ENCODE measurements at regions not wholly inside any gene's neighbourhood (a gene's known extent, or its start where the extent isn't known, plus 50 kb on each side); places are given as distances from the start of the nearest gene placed in this dataset.

GRCh38 chr20:12928358-12928754 is 80.4 kb upstream of the SPTLC3 start:
- H3K4me3 ChIP-seq (ENCODE audit: low read depth, low read length) = no peak overlapping the region
- peak; percentile 33 for DNase-seq (ENCODE audit: low read depth, low spot score)
- in situ Hi-C loops (cut with HindIII; ENCODE audit: low sequenced_read_pairs) = no loop called here
- no peak for TF ChIP-seq CTCF (IDR thresholded peaks at IDR 0.05; ENCODE audit: low read depth, low read length)

GRCh38 chr20:12928755-12929401 is 79.9 kb upstream of the SPTLC3 start:
- in situ Hi-C loops (cut with HindIII; ENCODE audit: low sequenced_read_pairs) = no loop called here
- no peak for TF ChIP-seq CTCF (IDR thresholded peaks at IDR 0.05; ENCODE audit: low read depth, low read length)
- DNase-seq (ENCODE audit: low read depth, low spot score) = peak; percentile 87
- H3K4me3 ChIP-seq (ENCODE audit: low read depth, low read length) = no peak overlapping the region

GRCh38 chr20:12936020-12936419 is 72.8 kb upstream of the SPTLC3 start:
- in situ Hi-C loops (cut with HindIII; ENCODE audit: low sequenced_read_pairs) = no loop called here
- no peak for DNase-seq (ENCODE audit: low read depth, low spot score)
- H3K4me3 ChIP-seq (ENCODE audit: low read depth, low read length) = no peak overlapping the region
- TF ChIP-seq CTCF (IDR thresholded peaks at IDR 0.05; ENCODE audit: low read depth, low read length) = no peak

- no peak for DNase-seq (ENCODE audit: low read depth, low spot score)
- no peak overlapping the region for H3K4me3 ChIP-seq (ENCODE audit: low read depth, low read length)
- in situ Hi-C loops (cut with HindIII; ENCODE audit: low sequenced_read_pairs) = no loop called here
- no peak for TF ChIP-seq CTCF (IDR thresholded peaks at IDR 0.05; ENCODE audit: low read depth, low read length)
Observed at GRCh38 chr20:12936524-12936923, 72.2 kb upstream of the SPTLC3 start.

GRCh38 chr20:12941025-12941424 is 67.7 kb upstream of the SPTLC3 start:
- in situ Hi-C loops (cut with HindIII; ENCODE audit: low sequenced_read_pairs) = no loop called here
- no peak for TF ChIP-seq CTCF (IDR thresholded peaks at IDR 0.05; ENCODE audit: low read depth, low read length)
- H3K4me3 ChIP-seq (ENCODE audit: low read depth, low read length) = no peak overlapping the region
- peak; percentile 61 for DNase-seq (ENCODE audit: low read depth, low spot score)

- in situ Hi-C loops (cut with HindIII; ENCODE audit: low sequenced_read_pairs) = no loop called here
- no peak for DNase-seq (ENCODE audit: low read depth, low spot score)
Observed at GRCh38 chr20:12942123-12942522, 66.6 kb upstream of the SPTLC3 start.

More at GRCh38 chr20:12942123-12942522, 66.6 kb upstream of the SPTLC3 start:
- TF ChIP-seq CTCF (IDR thresholded peaks at IDR 0.05; ENCODE audit: low read depth, low read length) = no peak
- H3K4me3 ChIP-seq (ENCODE audit: low read depth, low read length) = no peak overlapping the region
